ENCODE measurements at regions not wholly inside any gene's neighbourhood (a gene's known extent, or its start where the extent isn't known, plus 50 kb on each side); places are given as distances from the start of the nearest gene placed in this dataset.

DNA sequence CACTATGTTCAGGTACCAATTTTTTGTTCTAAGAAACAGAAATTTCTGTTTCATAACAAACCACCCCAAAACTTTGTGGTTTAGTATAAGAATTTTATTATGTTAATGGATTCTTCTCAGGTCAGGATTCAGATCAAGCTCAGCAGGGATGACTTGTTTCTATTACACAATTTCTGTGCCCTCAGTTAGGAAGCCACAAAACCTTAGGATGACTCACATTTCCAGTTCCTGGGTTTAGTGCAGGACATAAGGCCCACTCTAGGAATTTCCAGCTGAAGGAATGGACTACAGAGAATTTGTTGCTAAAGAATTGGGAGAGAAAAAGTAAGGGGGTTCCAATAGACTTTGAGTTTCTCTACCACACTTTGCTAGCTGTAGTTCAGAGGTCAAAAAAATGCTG lies 629.3 kb downstream of the ANXA1 start:
- DNase-seq, result no peak

DNA sequence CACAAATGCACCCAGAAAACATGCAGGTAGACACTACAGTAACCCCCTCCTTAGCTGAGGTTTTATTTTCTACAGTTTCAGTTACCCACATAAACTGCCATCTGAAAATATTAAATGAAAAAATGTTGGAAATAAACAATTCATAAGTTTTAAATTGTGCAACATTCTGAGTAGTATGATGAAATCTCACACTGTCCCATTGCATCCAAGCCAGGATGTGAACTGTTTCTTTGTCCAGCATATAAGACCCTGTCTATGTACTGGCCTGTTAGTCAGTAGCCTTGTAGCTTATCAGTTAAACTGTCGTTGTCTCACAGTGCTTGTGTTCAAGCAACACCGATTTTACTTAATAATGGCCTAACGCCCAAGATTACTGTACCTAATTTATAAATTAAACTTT lies 630.5 kb downstream of the ANXA1 start:
- no peak for DNase-seq

DNA sequence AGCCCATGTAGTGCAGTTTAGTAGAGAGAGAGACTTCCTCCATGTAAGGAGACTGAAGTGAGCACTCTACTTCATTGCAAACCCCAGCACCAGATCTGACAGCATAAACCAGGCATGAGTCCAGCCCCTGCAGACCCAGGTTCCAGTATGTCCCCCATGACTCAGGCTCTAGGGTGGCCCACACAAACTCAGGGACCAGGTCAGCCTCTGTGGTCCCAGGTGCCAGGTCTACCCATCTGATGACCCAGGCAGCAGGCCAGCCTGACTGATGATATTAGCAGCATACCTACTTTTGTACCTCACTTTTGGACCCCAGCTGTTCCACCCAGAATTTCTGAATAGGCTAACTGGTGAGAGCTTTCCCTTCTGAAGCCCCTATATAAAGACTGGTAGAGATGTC lies 647.8 kb downstream of the ANXA1 start:
- DNase-seq, result no peak

- no peak for DNase-seq
These were observed 653.4 kb downstream of the ANXA1 start for GRCh38 chr9:73805111-73805510.

DNA sequence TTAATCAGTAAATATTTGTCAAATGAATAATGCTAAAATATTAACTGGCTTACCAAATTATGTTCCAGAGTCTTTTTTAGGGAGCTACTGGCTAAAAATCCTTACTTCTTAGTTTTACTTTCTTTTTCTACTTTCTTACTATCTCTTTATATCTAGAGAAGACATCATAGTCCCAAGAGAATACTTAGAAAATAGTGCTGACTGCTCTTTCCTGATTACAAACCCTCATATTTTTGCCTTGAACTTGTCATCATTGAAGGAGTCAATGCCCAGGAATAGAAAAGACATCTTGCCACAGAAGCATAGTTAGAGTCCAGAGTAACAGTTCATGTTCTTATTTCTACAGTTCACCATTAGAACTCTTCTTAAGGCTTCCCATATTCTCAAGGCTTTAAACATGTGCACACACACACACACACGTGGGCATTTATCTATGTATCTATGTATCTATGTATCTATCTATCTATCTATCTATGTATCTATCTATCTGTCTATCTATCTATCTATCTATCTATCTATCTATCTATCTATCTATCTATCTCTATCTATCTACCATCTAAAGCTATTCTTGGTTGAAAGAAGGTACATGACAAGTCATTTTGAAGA lies 654.3 kb downstream of the ANXA1 start:
- no peak for DNase-seq

- DNase-seq, result no peak
These were observed 655.2 kb downstream of the ANXA1 start for GRCh38 chr9:73806876-73807275.

GRCh38 chr9:73807952-73808351 lies 656.3 kb downstream of the ANXA1 start:
- DNase-seq, result no peak

DNA sequence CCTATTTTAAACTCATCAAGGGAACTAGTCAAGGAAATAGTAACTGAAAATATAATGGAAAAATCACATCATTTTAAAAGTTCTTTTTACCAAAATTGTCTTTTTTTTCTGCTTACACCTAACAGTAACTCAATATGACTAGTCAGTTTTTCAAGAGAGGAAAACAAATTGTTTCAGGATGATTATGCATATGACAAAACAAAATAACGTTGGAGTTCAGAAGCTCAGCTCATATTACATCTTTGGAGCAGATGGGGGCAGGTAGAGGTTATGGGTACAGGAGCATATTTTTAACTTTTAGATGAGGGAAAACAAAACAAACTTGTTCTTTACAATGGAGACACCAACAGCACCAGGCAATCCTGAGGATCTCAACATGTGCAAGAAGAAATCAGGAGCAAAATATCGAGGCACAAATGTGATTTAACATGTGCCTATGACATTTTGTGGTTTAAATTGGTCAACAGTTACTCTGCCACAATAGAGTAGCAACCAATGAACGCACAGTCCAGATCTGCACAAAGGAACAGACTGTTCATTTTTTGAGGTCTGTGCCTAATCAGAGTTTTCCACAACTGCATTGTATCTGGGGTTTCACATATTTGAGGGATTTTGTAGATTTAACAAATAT lies 659.0 kb downstream of the ANXA1 start:
- no peak for DNase-seq

- no peak for DNase-seq
These were observed 661.9 kb downstream of the ANXA1 start for GRCh38 chr9:73813546-73813945.

DNA sequence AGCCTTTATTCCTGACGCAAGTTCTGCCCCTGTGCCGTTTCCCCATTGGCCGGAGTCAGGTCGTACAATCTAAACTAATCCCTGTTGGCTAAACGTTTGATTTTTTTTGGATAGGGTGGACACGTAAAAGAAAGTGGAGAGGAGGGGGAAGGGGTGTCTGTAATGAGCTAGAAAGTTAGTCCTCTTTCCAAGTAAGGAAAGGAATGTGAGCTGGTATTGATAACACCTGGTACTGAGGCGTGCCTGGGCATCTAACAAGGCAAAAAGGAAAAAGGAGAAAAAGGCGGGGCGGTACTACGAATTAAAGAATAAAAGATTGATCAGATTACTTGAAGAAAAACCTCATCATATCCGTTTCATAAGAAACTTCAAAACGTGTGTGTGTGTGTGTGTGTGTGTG lies 665.2 kb downstream of the ANXA1 start:
- DNase-seq, result no peak

DNA sequence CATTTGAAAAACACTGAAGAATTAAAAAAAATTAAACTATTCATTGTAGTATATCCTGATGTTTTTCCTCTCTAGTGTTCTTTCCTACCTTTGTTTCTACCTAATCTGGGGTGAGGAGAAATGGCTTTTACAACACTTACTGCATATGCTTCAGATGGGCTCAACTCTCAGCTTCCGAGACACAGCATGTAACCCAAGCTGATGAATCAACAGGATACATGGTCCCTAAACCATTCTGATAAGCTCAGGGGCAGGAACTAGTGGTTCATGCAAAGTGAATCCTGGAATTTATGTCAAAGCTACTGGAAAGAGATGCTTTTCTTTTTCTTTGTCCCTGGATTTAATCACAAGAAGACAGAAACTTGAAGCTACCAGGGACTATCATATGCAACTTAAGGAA lies 672.5 kb upstream of the RORB start:
- no peak for DNase-seq

DNA sequence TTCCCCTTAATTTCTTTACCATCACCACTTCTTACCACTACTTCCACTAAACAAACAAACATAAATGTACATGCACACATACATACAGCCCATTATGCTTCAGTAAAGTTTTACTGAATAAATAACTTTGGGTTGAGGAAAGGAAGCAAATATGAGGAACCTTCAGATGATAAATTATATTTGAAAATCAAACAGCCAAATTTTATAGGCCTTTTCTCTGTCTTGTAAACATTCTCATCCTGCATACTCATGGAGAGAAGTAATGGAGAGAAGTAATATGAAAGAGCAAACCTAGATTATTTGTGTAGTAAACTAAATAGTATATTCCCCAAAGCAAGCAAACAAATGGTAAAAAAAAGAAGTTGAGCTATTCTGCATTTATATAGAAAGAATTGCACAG lies 658.3 kb upstream of the RORB start:
- no peak for DNase-seq

DNA sequence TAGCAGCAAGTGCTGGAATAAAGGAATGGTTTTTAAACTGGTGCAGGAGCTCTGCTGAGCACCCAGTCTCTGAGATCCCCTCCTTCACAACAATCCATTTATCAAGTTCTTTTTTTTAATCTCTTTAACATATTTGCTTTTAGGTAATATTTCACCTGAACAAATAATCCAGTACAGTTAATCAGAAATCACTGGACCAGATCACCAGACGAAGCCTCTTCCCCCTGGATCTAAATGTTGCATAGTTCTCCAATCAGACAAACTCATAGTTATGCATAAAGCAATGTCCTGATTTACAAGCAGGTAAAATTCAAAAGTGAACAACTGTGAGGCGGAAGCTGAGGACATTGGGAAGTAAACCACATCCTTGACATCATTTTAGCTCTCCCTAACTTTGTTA lies 657.7 kb upstream of the RORB start:
- DNase-seq, result no peak

DNA sequence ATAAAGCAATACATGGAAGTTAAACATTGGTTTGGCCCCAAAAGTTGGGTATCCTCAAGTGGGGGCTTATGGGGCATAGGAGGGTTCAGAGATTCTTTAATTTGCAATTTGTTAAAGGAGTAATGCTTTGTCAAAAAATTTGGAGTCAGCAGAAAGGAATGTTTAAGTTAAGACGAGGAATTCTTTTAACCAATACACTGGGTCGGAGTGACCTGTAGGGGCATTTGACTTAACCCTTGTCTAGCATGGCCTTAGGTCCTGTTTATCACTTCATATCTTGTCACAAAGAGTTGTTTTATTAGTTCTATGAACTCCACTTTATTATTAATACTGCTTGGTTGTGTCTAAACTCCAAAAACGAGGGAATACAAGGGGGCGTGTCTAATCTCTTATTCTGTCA lies 656.1 kb upstream of the RORB start:
- no peak for DNase-seq

DNA sequence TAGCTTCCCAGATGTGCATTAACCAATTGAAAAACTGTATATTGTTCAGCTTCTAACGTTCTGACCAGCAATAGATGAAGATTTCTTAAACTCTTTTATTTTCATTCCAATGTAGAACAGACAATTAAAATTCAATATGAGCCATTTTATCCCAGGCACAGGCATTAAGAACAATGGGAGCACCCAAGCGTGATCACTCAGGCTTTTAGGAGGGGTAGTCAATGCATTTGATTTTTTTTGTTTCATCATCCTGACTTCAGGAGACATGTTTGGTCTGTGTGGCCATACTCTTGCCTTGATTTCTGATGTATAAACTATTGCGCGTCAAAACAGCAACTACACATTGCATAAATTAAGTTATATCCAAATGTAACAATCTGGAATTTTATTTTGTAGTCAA lies 653.0 kb upstream of the RORB start:
- no peak for DNase-seq

DNA sequence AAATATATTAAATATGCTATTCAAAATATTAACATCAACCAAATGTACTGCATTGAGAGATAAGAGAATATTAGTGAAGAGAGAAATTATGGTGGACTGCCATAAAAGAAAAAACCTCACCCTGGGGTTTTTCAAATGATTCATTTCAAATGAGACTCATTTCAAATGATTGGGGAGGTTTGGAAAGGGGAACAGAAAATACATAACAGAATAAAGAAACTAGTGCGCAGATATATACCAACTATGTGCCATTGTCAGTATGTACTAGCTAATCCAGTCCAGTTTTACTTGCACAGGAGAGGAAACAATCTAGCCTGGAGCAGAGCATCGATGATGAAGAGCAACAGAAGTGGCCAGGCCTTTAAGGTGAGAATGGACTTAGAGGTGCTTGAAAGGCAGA lies 651.6 kb upstream of the RORB start:
- no peak for DNase-seq

DNA sequence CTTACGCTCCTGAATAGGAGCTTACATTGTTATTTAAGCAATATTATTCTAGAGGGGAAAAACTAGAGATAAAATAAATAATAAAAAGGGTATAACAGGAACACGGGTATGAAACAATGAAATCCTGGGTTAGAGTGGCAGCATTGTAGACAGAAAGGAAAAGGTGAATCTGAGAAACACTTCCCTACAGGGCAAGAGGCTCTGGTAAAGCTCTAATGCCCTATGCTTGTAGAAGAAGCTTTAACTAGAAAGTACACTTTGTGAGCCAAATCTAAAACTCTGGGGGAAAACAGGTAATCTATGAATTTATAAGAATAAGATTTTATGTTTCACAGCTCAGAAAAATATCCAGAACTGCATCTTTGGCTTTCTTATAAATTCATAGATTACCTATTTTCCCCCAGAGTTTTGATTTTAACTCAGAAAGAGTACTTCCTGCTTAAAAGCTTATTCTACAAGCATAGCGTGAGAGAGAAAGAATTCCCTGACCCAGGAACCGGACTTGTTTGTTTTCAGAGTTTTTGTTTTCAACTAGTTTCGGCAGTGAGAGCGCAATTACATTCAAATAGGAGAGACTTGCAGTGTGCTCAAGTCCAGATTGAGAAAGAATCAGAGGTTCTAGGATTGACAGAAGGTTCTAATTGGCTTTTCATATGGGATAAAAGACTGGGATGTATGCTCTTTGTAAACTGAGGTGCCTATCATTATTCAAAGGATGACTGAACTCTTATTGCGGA lies 651.0 kb upstream of the RORB start:
- no peak for DNase-seq

GRCh38 chr9:73847536-73847935 lies 649.6 kb upstream of the RORB start:
- no peak for DNase-seq

DNA sequence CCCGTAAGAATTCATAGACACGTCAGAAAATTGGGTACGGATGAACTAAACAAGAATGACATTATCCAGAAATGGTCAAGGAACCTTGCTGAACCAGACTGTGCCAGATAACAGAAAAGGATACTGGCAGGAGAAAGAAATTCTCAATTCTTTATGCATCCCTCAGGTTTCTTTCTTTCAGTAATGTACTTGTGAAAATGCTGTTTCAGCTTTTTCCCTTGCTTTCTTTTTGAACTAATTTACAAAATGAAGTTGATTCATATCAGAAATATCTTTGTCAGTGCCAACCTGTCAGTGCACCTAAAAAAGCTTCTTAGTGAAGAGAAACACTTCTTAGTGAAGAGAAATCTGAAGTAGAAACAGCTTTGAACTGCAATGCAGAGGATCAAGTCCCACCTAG lies 643.6 kb upstream of the RORB start:
- no peak for DNase-seq

DNA sequence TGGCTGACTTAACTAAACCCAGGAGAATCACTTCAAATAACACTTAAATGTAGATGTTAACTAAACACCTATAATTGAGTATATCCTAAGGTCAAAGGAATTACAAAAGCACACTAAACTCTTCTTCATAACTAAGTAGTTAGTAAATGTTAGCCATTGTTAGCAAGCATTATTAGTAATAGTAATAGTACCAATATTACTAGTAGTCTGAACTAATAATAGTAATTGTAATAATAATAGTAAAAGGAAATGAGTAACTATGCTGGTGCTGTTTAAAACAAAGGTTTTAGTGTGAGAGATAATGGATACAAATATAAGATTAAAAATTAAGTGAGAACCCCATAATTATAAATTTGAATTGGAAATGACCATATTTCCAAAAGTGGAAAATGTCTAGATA lies 641.9 kb upstream of the RORB start:
- DNase-seq, result no peak

DNA sequence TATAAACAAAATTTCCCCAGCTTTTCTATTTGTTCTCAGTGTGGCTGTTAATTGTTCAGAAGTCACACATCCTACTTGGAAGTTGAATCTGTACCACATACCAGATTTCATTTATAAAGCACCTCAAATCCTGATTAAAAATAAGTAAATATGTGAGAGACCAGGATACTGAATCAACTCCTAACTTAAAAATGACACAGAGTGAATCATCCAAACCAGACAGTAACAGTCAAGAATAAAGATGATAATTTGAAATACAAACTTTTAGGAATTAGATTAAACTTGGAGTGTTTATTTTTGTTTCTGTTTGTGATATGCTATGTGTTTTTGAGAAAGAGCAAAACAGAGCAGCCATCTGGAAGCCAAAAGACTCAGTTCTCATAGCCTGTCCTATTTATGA lies 633.2 kb upstream of the RORB start:
- no peak for DNase-seq

DNA sequence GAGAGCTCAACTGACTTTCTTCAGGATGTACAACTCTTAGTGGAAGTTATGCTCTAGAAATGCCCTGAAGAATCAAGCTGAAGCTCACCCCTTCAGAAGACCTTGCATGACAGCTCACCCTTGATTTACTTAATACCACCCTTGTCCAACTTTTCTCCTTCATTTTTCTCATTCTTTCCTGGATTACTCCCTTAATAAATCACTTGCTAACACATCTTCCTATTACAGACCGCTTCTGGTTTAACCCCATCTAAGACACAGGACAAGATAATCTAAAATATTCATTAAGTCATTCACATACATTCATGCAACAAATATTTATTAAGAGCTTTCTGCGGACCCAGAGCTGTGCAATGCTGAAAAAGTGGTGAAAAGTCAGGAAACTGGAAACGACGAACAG lies 630.7 kb upstream of the RORB start:
- no peak for DNase-seq

DNA sequence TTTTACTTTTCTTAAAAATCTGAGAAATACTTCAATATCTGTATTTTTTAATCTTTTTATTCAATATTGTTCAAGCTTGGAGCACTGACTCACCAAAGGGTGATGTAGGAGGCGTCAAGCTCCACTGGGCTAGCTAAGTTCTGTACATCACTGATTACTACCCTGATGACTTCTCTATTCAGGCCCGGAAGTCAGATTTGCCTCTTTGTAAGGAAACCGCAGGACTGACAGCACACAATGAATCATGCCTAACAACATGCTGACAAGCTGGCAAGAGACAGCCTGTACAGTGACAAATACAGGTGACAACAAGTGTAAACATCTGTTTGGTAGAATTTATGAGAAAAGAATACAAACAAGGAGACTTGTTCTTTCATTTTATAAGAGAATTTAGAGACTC lies 627.9 kb upstream of the RORB start:
- DNase-seq, result no peak

GRCh38 chr9:73871636-73872035 lies 625.5 kb upstream of the RORB start:
- DNase-seq, result no peak

Measured in right kidney (tissue), 1 donor.